GM19351 (cell line): ENCODE measurements at regions not wholly inside any gene's neighbourhood (a gene's known extent, or its start where the extent isn't known, plus 50 kb on each side); places are given as distances from the start of the nearest gene placed in this dataset.
"Not testable (repeated sequence)": the region's sequence is repeated elsewhere in the genome, so short reads cannot be mapped to it uniquely, and the experiment has no call there.

Source experiments
- ATAC-seq: cut with Tn5 transposase; IDR thresholded peaks from one replicate; pipeline ENCODE4 v1.9.1; 2021; ENCODE audit warnings: mild to moderate bottlenecking, moderate library complexity; ENCODE audit not compliant: unreplicated experiment

GRCh38 chr2:156909983-156910382 is 347.5 kb upstream of the GALNT5 start:
- no peak for ATAC-seq

GRCh38 chr2:156915332-156915731 is 342.2 kb upstream of the GALNT5 start:
- no peak for ATAC-seq

GRCh38 chr2:156918410-156918809 is 339.1 kb upstream of the GALNT5 start:
- no peak for ATAC-seq

GRCh38 chr2:156930423-156930822 is 327.1 kb upstream of the GALNT5 start:
- no peak for ATAC-seq

GRCh38 chr2:156933645-156934225 is 323.8 kb upstream of the GALNT5 start:
- no peak for ATAC-seq

- no peak for ATAC-seq
Measured at GRCh38 chr2:156935616-156936015, 321.9 kb upstream of the GALNT5 start.

- ATAC-seq = no peak
Measured at GRCh38 chr2:156937430-156937829, 320.1 kb upstream of the GALNT5 start.

- ATAC-seq = no peak
Measured at GRCh38 chr2:156944871-156945270, 312.6 kb upstream of the GALNT5 start.

- ATAC-seq = no peak
Measured at GRCh38 chr2:156947261-156947660, 310.2 kb upstream of the GALNT5 start.

GRCh38 chr2:156955701-156956100 is 301.8 kb upstream of the GALNT5 start:
- ATAC-seq = no peak

GRCh38 chr2:156956161-156956560 is 301.3 kb upstream of the GALNT5 start:
- no peak for ATAC-seq

GRCh38 chr2:156958374-156958773 is 299.1 kb upstream of the GALNT5 start:
- ATAC-seq = no peak

- ATAC-seq = no peak
Measured at GRCh38 chr2:156959481-156959880, 298.0 kb upstream of the GALNT5 start.

GRCh38 chr2:156982615-156983014 is 274.9 kb upstream of the GALNT5 start:
- no peak for ATAC-seq

- no peak for ATAC-seq
Measured at GRCh38 chr2:156986339-156986988, 271.0 kb upstream of the GALNT5 start.

- ATAC-seq = no peak
Measured at GRCh38 chr2:156999661-157000060, 257.8 kb upstream of the GALNT5 start.

- ATAC-seq = no peak
Measured at GRCh38 chr2:157004789-157005188, 252.7 kb upstream of the GALNT5 start.

GRCh38 chr2:157015015-157015575 is 242.4 kb upstream of the GALNT5 start:
- no peak for ATAC-seq

- ATAC-seq = not testable (repeated sequence)
Measured at GRCh38 chr2:157023264-157023663, 234.2 kb upstream of the GALNT5 start.

- ATAC-seq = no peak
Measured at GRCh38 chr2:157024129-157024528, 233.4 kb upstream of the GALNT5 start.

- ATAC-seq = no peak
Measured at GRCh38 chr2:157032017-157032416, 225.5 kb upstream of the GALNT5 start.

- no peak for ATAC-seq
Measured at GRCh38 chr2:157036726-157037125, 220.8 kb upstream of the GALNT5 start.

GRCh38 chr2:157043786-157044185 is 213.7 kb upstream of the GALNT5 start:
- ATAC-seq = no peak
